HG02763 (cell line): ENCODE measurements at regions not wholly inside any gene's neighbourhood (a gene's known extent, or its start where the extent isn't known, plus 50 kb on each side); places are given as distances from the start of the nearest gene placed in this dataset.

Experiments
- ATAC-seq: cut with Tn5 transposase; IDR thresholded peaks from one replicate; pipeline ENCODE4 v1.9.1; 2021; ENCODE audit warnings: mild to moderate bottlenecking, moderate library complexity; ENCODE audit not compliant: unreplicated experiment

DNA sequence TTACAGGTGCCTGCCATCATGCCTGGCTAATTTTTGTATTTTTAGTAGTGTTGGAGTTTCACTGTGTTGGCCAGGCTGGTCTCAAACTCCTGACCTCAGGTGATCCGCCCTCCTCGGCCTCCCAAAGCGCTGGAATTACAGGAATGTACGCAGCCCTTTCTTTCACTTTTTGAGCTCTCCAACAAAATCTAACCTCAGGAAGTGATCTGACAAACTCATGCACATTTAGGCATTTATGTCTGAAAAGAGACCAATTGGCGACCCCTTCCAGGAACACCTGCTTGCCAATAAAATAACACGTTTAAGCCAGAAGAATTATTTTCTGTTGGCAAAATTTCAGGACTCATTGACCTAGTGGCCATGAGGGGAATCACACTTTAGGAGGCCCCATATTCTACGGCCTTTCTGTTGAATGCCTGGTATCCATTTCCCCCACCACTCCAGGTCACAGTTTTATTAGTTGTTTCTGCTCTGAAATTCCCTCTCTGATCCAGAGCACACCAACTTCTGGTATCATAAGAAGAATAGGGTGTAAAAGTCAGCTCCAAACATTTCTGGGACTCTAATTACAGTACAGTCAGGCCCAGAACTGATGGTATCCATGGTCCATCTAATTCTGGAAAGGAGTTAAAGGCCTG is 65.8 kb upstream of the FRMD4A start:
- ATAC-seq: no peak

DNA sequence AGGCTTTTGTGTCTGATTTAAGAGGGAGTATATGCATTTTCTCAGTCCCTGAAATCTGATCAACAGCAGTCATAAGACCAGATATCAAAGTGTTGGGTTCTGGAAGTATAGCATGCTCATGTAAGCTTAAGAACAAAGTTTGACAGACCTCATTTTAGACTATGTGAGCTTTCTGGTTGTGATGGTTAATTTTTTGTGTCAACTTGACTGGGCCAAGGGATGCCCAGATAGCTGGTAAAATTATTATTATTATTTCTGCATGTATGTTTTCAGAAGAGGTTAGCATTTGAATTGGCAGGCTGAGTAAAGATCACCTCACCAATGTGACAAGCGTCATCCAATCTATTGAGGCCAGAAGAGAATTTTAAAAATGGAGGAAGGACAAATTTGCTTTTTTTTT is 63.5 kb upstream of the FRMD4A start:
- no peak for ATAC-seq

DNA sequence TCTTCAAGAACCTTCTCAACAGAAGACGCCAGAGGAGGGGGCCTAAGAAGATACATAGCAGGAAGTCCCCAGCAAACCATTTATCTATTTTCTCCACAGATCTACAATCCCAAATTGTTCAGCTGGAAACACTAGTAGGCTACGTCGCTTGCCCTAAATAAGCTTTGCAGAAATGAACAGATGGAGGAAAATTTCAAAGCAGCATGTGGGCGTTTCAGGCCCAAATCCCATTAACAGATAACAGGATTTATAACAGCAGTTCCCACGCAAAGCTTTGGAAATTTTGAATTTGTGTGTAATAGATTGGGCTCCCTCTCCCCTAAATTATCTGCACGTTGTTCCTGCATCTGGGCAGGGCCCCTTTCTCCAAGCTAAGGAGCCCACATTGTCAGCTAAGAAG is 60.6 kb upstream of the FRMD4A start:
- no peak for ATAC-seq

DNA sequence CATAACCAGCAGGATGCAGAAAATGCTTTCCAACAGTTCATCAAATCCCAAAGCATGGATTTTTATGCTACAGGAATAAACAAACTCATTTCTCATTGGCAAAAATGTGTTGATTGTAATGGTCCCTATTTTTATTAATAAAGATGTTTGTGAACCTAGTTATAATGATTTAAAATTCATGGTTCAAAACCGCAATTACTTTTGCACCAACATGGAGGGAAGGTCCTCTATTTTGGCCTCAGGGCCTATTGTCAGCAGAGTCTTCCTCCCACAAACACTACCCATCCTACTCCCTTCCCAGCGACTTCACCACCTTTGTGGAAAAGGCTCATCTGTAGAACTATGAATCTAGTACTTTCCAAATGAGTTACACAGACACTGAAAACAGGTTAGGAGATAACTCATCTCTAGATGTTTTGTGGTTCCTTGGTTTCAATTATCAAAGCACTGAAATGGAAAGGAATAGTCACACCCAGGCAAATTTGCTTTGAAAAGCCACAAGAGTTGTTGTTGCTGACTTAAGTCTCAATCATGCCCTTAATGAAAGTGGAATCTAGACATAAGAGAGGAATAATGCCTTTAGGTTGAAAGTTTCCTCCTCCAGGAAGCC is 59.4 kb upstream of the FRMD4A start:
- peak; percentile 84 for ATAC-seq

DNA sequence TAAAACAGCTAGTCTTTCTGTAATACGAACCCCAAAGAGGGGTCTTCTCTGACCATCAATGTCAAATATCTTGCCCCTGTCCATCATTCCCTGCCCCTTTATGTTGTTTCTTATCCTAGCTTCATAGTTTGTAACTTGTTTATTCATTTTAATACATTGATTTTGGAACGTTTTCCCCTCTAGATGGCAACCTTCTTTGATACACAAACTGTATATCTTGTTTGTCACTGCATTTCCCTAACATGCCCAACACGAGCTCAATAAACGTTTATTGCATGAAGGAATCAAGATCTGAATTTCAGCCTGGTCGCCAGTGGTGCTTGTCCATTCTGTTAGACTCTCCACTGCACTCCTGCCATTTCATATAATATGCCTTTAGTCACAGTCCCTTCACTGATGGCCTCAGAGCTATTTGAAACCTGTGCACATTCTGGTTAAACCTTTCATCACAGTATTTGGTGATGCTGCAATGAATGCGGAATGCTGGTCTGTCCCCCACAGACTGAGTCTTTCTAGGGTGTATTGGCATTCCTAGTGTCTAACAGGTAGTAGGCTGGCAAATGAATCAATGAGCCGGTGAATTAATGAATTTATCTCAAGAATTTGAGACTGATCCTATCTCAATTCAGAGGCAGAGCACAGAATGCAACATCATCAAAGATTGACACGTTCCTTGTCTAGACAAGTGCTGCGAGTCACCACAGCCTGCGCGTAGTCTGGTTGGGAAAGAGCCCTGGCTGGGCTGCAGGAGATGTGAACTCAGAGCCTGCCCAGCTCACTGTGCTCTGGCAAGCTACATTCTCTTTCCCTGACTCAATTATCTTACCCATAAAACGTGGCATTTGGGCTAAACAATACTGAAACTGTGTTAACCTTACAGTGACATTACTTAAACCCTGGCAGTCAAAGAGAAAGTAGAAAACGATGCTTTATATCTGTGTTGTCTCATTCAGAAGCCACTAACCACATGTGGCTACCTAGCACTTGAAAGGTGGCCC is 55.2 kb upstream of the FRMD4A start:
- no peak for ATAC-seq

DNA sequence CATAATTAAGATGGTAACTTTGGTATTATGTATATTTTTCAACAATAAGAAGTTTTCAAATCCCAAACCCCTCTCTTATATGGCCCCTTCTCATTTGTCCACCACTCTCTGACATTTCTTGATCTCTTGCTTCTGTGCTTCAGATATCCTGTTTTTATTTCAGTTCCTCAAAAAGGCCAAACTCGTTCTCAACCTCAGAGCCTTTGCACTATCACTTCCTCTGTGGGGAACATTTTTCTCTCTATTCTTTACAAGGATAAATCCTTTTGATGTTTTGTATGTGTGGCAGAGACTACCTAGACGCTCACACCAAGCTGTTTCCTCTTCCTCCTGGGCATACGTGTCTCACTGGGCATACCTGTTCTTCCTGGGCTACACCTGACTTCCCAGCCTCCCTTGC is 54.2 kb upstream of the FRMD4A start:
- ATAC-seq: no peak

DNA sequence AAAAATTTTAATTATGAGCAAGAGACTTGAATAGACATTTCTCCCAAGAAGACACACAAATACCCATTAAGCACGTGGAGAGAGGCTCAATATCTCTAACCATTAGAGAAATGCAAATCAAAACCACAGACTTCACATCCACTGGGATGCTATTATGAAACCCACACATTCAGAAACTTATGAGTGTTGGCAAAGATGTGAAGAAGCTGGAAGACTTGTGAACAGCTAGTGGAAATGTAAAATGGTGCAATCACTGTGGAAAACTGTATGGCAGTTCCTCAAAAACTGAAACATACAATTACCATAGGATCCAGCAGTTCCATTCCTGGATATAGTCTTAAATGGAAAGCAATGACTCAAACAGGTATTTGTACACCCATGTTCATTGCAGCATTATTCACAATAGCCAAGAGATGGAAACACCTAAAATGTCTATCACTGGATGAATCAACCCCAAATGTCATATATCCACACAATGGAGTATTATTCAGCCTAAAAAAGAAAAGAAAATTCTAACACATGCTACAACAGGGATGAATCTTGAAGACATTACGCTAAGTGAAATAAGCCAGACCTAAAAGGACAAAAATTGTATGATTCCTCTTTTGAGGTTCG is 53.5 kb upstream of the FRMD4A start:
- no peak for ATAC-seq

DNA sequence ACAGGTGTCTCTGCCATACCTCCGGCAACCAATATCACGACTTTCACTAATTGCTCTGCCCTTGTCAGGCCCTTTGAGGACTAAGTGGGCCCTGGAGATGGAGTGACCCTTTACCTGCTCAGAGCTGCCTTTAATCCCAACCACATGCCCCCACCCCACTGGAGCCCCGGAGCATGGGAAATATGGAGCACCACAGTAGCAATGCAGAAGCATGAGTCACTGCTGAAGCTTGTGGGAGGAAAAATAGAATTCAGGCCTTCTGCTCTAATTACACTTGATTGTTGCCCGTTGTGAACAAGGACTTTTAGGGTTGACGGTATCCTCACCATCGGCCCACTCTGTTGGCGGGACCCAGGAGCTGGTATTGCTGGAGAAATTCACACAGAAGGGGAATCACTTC is 52.5 kb upstream of the FRMD4A start:
- ATAC-seq: no peak

DNA sequence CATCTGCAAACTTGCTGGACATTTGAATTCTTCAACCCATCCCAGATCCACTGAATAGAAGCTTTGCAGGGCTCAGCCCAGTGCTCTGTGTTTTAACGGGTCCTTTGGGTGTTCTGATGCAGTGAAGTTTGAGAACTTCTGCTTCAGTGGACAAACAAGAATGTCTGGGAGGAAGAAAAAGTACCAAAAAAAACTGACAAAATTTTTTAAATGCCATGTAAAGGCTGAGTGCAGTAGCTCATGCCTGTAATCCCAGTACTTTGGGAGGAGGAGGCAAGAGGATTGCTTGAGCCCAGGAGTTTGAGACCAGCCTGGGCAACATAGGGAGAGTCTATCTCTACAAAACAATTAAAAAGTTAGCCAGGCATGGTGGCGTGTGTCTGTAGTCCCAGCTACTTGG is 51.8 kb upstream of the FRMD4A start:
- ATAC-seq: no peak

DNA sequence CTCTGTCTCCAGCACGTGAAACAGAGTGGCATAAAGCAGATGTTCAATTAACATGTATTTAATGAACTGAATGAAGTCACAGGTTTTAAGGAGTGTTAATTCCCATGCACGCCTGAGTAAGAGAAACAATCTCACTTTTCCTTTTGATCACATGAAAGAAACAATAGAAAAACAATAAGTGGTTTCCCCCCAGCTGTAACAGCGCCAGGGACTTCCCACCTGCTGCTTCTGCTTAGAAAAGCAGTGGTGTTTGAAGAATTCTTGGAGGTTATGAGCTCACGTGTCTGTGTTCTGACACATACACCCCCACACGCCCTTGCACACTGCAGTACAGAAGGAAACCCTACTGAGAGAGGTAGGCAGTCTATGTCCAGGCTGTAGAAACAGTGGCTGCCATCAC is 51.3 kb upstream of the FRMD4A start:
- peak; percentile 80 for ATAC-seq

DNA sequence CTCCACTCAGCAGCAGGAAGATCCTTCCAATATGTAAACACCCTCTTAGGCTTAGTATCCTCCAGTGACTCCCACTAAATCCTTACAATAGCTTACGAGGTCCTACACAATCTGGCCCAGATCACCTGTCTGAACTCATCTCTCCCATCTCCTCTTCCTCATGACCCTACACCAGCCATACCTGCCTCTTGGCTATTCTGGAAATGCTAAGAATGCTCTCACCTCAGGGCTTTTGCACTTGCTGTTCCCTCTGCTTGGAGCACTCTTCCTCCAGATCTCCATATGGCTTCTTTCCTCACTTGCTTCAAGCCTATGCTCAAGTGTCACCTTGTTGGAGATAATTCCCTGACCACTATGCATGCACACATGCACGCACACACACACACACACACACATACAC is 50.8 kb upstream of the FRMD4A start:
- no peak for ATAC-seq

DNA sequence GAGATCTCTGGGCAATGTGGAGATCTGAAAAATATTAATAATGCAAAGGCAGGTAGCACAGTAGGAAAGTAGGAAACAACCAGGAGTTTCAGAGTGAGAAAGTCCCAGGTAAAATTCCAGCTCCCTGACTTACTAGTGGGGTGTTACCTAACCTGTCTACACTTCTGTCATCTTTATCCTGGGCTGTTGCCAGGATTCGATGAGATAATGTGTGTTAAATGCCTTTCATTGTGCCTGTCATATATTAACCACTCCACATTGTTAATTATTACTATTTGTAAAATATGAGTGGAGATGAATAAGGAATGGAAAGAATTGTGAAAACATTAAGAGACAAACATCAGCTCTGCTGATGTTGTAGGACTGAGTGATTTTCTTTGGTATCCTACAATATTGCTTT is 50.0 kb upstream of the FRMD4A start:
- ATAC-seq: no peak
